A673 (cell line): ENCODE measurements at regions not wholly inside any gene's neighbourhood (a gene's known extent, or its start where the extent isn't known, plus 50 kb on each side); places are given as distances from the start of the nearest gene placed in this dataset.

Source experiments
- BruUV-seq: library from RNA; stranded (reverse); fragments of 400-500 nt; replicated peaks from 2 replicates; lab custom pipeline; 2021; lab: Mats Ljungman, UMichigan
- CTCF ChIA-PET: fragments of 300-600 bp; sonication (Branson Sonifier 250); formaldehyde crosslinking; loops from one replicate; lab custom pipeline; 2022; ENCODE audit warnings: antibody characterized with exemption; lab: Charles Lee
- POLR2A ChIA-PET: fragments of 300-600 bp; sonication (Branson Sonifier 250); formaldehyde crosslinking; loops from one replicate; lab custom pipeline; 2022; ENCODE audit warnings: antibody characterized with exemption; ENCODE audit not compliant: low non-redundant PET; lab: Charles Lee
- DNase-seq: peaks from one replicate; pipeline ENCODE4 v3.0.0-alpha.2; 2015; ENCODE audit warnings: low spot score
- H3K27ac ChIP-seq: fragments of 200-600 bp; sonication (generic); 2 replicates; pipeline ENCODE4 v1.5.1; 2016; ENCODE audit warnings: mixed run types, low read depth, mild to moderate bottlenecking, mixed read lengths, antibody characterized with exemption, low read length; ENCODE audit not compliant: poor library complexity, severe bottlenecking
- H3K27me3 ChIP-seq: fragments of 200-600 bp; sonication (generic); replicated peaks from 2 replicates; pipeline ENCODE4 v1.6.1; 2017; ENCODE audit warnings: mixed run types, low read depth, mild to moderate bottlenecking, mixed read lengths, antibody characterized with exemption, low read length; ENCODE audit not compliant: insufficient read depth, poor library complexity
- H3K36me3 ChIP-seq: fragments of 200-600 bp; sonication (generic); 2 replicates; pipeline ENCODE4 v1.6.1; 2016; ENCODE audit warnings: mixed run types, mild to moderate bottlenecking, mixed read lengths, antibody characterized with exemption, low read length; ENCODE audit not compliant: insufficient read depth, poor library complexity, severe bottlenecking
- H3K4me1 ChIP-seq: fragments of 200-600 bp; sonication (generic); 2 replicates; pipeline ENCODE4 v1.6.1; 2017; ENCODE audit warnings: mixed run types, mild to moderate bottlenecking, mixed read lengths, antibody characterized with exemption, low read length; ENCODE audit not compliant: insufficient read depth, poor library complexity, severe bottlenecking
- H3K4me3 ChIP-seq: fragments of 200-600 bp; sonication (generic); 2 replicates; pipeline ENCODE4 v1.5.1; 2016; ENCODE audit warnings: low read depth, mixed run types, mild to moderate bottlenecking, mixed read lengths, low read length; ENCODE audit not compliant: poor library complexity, severe bottlenecking
- H3K9me3 ChIP-seq: fragments of 200-600 bp; sonication (generic); 2 replicates; pipeline ENCODE4 v1.6.1; 2016; ENCODE audit warnings: mixed run types, low read depth, mild to moderate bottlenecking, mixed read lengths, antibody characterized with exemption, low read length; ENCODE audit not compliant: poor library complexity, severe bottlenecking
- CTCF ChIP-seq: fragments of 300-800, 200-600 bp; sonication (generic); conservative IDR thresholded peaks from 2 replicates; pipeline ENCODE4 v1.5.1; 2017; ENCODE audit warnings: low read depth, mild to moderate bottlenecking, antibody characterized with exemption, low read length, moderate library complexity, mixed read lengths
- EZH2 ChIP-seq: fragments of 200-600 bp; sonication (generic); IDR thresholded peaks from 2 replicates; pipeline ENCODE4 v1.6.1; 2017; ENCODE audit warnings: borderline replicate concordance, low read depth, mild to moderate bottlenecking, mixed read lengths, antibody characterized with exemption, low read length; ENCODE audit not compliant: poor library complexity, severe bottlenecking
- intact Hi-C: fragments of 100-400 bp; cut with micrococcal nuclease; formaldehyde crosslinking; loops from one replicate; pipeline ENCODE4 v1.10.0; 2022; ENCODE audit not compliant: unreplicated experiment

DNA sequence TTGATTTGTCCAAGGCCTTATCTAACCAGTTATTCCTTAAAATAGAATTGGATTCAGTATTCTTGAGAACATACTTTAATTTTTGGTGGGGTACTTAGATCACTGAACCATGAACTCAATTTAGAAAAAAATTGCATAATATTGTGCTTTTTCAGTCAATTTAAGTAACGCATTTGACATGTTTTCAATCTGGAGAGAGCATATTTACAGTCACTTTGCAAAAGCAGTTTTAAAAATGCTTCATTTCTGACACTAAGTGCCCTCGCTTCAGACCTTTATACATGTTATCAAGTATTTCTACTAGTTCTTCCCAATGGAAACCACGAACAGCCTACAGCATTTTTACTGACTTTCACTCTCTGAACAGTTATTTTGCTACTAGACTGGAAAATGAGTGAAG, 257.1 kb upstream of the NDST4 start:
- no peaks in the 10 kb centered on the region for H3K36me3 ChIP-seq
- no peaks in the 10 kb centered on the region for H3K9me3 ChIP-seq
- no peaks in the 10 kb centered on the region for H3K4me1 ChIP-seq
- no peak overlapping the region for H3K4me3 ChIP-seq
- CTCF ChIA-PET, result no interaction called here
- TF ChIP-seq CTCF, result no peak
- TF ChIP-seq EZH2, result no peak
- BruUV-seq, result no TSS peak
- DNase-seq, result no peak
- H3K27me3 ChIP-seq, result no peaks in the 10 kb centered on the region
- intact Hi-C loops, result no loop called here
- no peak overlapping the region for H3K27ac ChIP-seq
- POLR2A ChIA-PET, result no interaction called here

- no peaks in the 10 kb centered on the region for H3K9me3 ChIP-seq
- H3K27ac ChIP-seq, result no peak overlapping the region
- DNase-seq, result no peak
- no peaks in the 10 kb centered on the region for H3K4me1 ChIP-seq
- POLR2A ChIA-PET, result no interaction called here
- TF ChIP-seq EZH2 (no peak), CTCF (no peak)
- no TSS peak for BruUV-seq
- no peaks in the 10 kb centered on the region for H3K36me3 ChIP-seq
- intact Hi-C loops, result no loop called here
- CTCF ChIA-PET, result no interaction called here
- no peaks in the 10 kb centered on the region for H3K27me3 ChIP-seq
- no peak overlapping the region for H3K4me3 ChIP-seq
These were observed 256.6 kb upstream of the NDST4 start for GRCh38 chr4:115370012-115370411.

- H3K4me3 ChIP-seq, result no peak overlapping the region
- no peak overlapping the region for H3K27ac ChIP-seq
- DNase-seq, result no peak
- BruUV-seq, result no TSS peak
- POLR2A ChIA-PET, result no interaction called here
- CTCF ChIA-PET, result no interaction called here
- H3K36me3 ChIP-seq, result no peaks in the 10 kb centered on the region
- TF ChIP-seq EZH2, result no peak
- TF ChIP-seq CTCF, result no peak
- no peaks in the 10 kb centered on the region for H3K9me3 ChIP-seq
- intact Hi-C loops, result no loop called here
- no peaks in the 10 kb centered on the region for H3K27me3 ChIP-seq
- no peaks in the 10 kb centered on the region for H3K4me1 ChIP-seq
These were observed 253.0 kb upstream of the NDST4 start for GRCh38 chr4:115366390-115366789.
